LNCaP clone FGC (cell line): ENCODE measurements at regions not wholly inside any gene's neighbourhood (a gene's known extent, or its start where the extent isn't known, plus 50 kb on each side); places are given as distances from the start of the nearest gene placed in this dataset.
"Not testable (repeated sequence)": the region's sequence is repeated elsewhere in the genome, so short reads cannot be mapped to it uniquely, and the experiment has no call there.

ENCODE experiments used
- DNase-seq: peaks from one replicate; pipeline ENCODE4 v3.0.0-alpha.2; 2011; ENCODE audit warnings: low read depth
- H3K4me3 ChIP-seq: 2 replicates; pipeline ENCODE4 v1.5.1; 2011; ENCODE audit warnings: mild to moderate bottlenecking, low read depth, low read length, control low read depth
- CTCF ChIP-seq: IDR thresholded peaks from 2 replicates; pipeline ENCODE4 v1.5.1; 2012; ENCODE audit warnings: mild to moderate bottlenecking; ENCODE audit not compliant: control insufficient read depth, insufficient read depth; ENCODE audit errors: extremely low read depth

- H3K4me3 ChIP-seq, DNase-seq: not testable (repeated sequence)
- peak; percentile 30; the same call in 1 of the 2 replicates for TF ChIP-seq CTCF
Observed at GRCh38 chr21:5242732-5243131, 5278.7 kb upstream of the TPTE start.

DNA sequence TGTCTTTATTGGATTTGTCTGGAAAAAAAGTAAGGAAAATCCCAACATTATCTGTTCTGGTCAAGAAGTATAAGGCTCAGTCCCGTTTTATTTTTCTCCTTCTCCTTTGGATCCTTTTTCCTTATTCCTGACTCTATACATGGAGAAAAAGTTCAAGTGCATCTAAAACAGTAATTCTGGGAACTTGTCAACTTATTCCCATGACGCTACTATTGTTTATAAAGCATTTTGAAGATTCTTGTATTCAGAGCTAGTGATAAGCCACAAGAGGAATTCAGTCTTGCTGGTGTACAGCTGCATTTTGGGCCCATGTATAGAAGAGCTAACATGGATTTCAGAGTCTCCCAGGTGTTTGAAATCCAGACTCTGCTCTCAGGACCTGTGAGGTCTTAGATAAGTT, 5278.1 kb upstream of the TPTE start:
- DNase-seq, H3K4me3 ChIP-seq: not testable (repeated sequence)

DNA sequence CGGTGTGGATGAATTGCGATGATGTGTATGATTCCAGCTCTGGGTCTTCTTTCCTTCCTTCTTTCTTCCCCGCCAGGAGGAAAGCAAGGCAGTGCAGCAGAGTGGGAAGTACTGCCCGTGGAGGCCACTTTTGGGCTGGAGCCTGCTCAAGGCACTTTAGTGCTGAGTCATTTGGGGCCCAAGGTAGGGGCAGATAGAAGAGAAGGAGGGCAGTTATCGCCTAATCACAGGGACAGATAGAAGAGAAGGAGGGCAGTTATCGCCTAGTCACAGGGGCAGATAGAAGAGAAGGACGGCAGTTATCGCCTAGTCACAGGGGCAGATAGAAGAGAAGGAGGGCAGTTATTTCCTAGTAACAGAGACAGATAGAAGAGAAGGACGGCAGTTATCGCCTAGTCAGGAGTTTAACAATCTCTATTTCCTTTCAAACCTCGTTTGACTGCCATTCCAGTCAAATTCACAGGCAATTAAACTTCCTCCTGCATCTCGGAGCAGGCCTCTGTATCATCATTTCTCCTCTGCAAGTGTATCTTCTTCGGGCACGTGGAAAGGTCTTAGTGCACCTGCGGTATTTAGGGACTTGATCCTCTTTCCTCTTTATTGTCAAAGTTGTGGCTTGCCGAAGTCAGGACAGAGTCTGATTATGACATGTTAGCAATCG, 5277.5 kb upstream of the TPTE start:
- H3K4me3 ChIP-seq, DNase-seq: not testable (repeated sequence)

GRCh38 chr21:5244376-5244718, 5277.0 kb upstream of the TPTE start:
- H3K4me3 ChIP-seq, DNase-seq: not testable (repeated sequence)

GRCh38 chr21:5244954-5245353, 5276.4 kb upstream of the TPTE start:
- H3K4me3 ChIP-seq, DNase-seq: not testable (repeated sequence)

DNA sequence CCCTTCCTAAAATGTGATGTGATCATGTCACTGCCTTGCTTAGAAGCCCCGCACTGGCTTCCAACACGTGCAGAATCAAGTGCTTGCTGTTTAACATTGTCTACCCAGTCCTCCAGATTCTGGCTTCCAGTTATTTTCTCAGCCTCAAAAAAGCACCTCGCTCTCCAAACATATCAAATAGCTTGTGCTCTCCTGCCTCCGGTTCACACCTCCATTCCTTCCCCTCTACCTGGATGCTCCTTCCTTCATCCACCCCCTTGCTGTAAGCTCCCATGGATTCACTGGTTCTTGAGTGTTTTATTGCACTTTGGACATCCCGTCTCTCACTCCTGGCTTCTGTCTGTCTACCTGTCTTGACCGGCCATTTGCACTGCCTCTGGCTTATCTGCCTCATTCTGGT, 5275.0 kb upstream of the TPTE start:
- not testable (repeated sequence) for DNase-seq, H3K4me3 ChIP-seq

DNA sequence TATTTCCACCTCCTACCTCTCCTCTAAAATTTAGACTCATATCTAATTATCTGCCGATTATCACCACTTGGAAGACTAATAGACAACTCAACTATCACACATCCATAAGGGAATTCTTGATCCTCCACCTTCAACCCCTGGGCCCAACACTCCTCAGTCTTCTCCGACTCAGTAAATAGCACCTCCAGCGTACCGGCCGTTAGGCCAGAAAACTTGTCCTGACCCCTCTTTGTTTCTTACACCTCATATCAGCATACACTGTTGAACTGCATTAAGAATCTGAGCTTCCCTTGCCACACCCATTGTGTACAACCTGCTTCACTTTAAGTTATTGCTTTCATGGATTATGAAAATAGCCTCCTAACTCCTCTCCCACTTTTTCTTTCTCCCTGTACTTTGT, 5274.0 kb upstream of the TPTE start:
- H3K4me3 ChIP-seq, DNase-seq: not testable (repeated sequence)

DNA sequence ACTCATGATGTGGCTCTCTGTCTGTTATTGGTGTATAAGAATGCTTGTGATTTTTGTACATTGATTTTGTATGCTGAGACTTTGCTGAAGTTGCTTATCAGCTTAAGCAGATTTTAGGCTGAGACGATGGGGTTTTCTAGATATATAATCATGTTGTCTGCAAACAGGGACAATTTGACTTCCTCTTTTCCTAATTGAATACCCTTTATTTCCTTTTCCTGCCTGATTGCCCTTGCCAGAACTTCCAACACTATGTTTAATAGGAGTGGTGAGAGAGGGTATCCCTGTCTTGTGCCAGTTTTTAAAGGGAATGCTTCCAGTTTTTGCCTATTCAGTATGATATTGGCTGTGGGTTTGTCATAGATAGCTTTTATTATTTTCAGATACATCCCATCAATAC, 5271.3 kb upstream of the TPTE start:
- DNase-seq, H3K4me3 ChIP-seq: not testable (repeated sequence)

DNA sequence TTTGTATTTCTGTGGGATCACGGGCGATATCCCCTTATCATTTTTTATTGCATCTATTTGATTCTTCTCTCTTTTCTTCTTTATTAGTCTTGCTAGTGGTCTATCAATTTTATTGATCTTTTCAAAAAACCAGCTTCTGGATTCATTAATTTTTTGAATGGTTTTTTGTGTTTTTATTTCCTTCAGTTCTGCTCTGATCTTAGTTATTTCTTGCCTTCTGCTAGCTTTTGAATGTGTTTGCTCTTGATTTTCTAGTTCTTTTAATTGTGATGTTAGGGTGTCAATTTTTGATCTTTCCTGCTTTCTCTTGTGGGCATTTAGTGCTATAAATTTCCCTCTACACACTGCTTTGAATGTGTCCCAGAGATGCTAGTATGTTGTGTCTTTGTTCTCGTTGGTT, 5270.2 kb upstream of the TPTE start:
- DNase-seq, H3K4me3 ChIP-seq: not testable (repeated sequence)

GRCh38 chr21:5251866-5252265, 5269.5 kb upstream of the TPTE start:
- H3K4me3 ChIP-seq, DNase-seq: not testable (repeated sequence)
